Large intestine (tissue), 3 donors: ENCODE measurements at regions not wholly inside any gene's neighbourhood (a gene's known extent, or its start where the extent isn't known, plus 50 kb on each side); places are given as distances from the start of the nearest gene placed in this dataset.
"Not testable (repeated sequence)": the region's sequence is repeated elsewhere in the genome, so short reads cannot be mapped to it uniquely, and the experiment has no call there.

ENCODE experiments used
- DNase-seq, 2 donors: peaks; one replicate each; pipeline versions ENCODE4 v3.0.0 to v3.0.0-alpha.2; 2013
- H3K27ac ChIP-seq: one replicate; pipeline ENCODE4 v1.5.1; 2013; ENCODE audit warnings: low read length
- H3K27me3 ChIP-seq: 2 replicates; pipeline ENCODE4 v1.6.1; 2013; ENCODE audit warnings: low read length; ENCODE audit not compliant: control insufficient read depth, insufficient read depth
- H3K36me3 ChIP-seq: 2 replicates; pipeline ENCODE4 v1.6.1; 2013; ENCODE audit warnings: low read length; ENCODE audit not compliant: control insufficient read depth, insufficient read depth
- H3K4me1 ChIP-seq: one replicate; pipeline ENCODE4 v1.6.1; 2013; ENCODE audit warnings: low read length; ENCODE audit not compliant: control insufficient read depth, insufficient read depth
- H3K4me3 ChIP-seq: one replicate; pipeline ENCODE4 v1.5.1; 2013; ENCODE audit warnings: low read length
- H3K9me3 ChIP-seq: one replicate; pipeline ENCODE4 v1.6.1; 2013; ENCODE audit warnings: mild to moderate bottlenecking, low read depth, low read length, moderate library complexity; ENCODE audit not compliant: control insufficient read depth
- WGBS: methylation state at CpG from one replicate; pipeline ENCODE4 v1.1.5; 2013; ENCODE audit warnings: low lambda C conversion rate; ENCODE audit not compliant: insufficient coverage; 5-methylcytosine and 5-hydroxymethylcytosine counted together

- Histone ChIP-seq H3K9me3 (no peaks in the 10 kb centered on the region), H3K27ac (no peak overlapping the region), H3K27me3 (no peaks in the 10 kb centered on the region), H3K36me3 (no peaks in the 10 kb centered on the region), H3K4me1 (no peaks in the 10 kb centered on the region), H3K4me3 (no peak overlapping the region)
- no peak for DNase-seq
- WGBS, result no CpG with 5 or more reads among the region's 1 CpG
Observed at GRCh38 chr12:20155374-20155773, 213.0 kb upstream of the PDE3A start.

- not testable (repeated sequence) for H3K9me3 ChIP-seq, H3K36me3 ChIP-seq, DNase-seq, H3K4me1 ChIP-seq, H3K27ac ChIP-seq, H3K4me3 ChIP-seq, H3K27me3 ChIP-seq
- no CpG with 5 or more reads among the region's 4 CpGs for WGBS
Observed at GRCh38 chr12:20160899-20161298, 207.4 kb upstream of the PDE3A start.

- DNase-seq, result peak; percentile 52 to 78
- Histone ChIP-seq H3K36me3 (no peaks in the 10 kb centered on the region), H3K27ac (peak overlapping the region; percentile 6), H3K27me3 (no peaks in the 10 kb centered on the region), H3K9me3 (no peaks in the 10 kb centered on the region), H3K4me3 (no peak overlapping the region), H3K4me1 (peaks cover 8% of the 10 kb centered on the region)
- no CpG with 5 or more reads among the region's 9 CpGs for WGBS
Observed at GRCh38 chr12:20174528-20175175, 193.7 kb upstream of the PDE3A start.

- no peak overlapping the region for H3K4me3 ChIP-seq
- no peaks in the 10 kb centered on the region for H3K27me3 ChIP-seq
- WGBS, result 58% methylated on average over 3 of the region's 3 CpGs
- H3K27ac ChIP-seq, result no peak overlapping the region
- H3K9me3 ChIP-seq, result no peaks in the 10 kb centered on the region
- H3K4me1 ChIP-seq, result peaks cover 8% of the 10 kb centered on the region
- H3K36me3 ChIP-seq, result no peaks in the 10 kb centered on the region
- peak in 1 of 2 donors; percentile 41 for DNase-seq
Observed at GRCh38 chr12:20175704-20176388, 192.5 kb upstream of the PDE3A start.

DNA sequence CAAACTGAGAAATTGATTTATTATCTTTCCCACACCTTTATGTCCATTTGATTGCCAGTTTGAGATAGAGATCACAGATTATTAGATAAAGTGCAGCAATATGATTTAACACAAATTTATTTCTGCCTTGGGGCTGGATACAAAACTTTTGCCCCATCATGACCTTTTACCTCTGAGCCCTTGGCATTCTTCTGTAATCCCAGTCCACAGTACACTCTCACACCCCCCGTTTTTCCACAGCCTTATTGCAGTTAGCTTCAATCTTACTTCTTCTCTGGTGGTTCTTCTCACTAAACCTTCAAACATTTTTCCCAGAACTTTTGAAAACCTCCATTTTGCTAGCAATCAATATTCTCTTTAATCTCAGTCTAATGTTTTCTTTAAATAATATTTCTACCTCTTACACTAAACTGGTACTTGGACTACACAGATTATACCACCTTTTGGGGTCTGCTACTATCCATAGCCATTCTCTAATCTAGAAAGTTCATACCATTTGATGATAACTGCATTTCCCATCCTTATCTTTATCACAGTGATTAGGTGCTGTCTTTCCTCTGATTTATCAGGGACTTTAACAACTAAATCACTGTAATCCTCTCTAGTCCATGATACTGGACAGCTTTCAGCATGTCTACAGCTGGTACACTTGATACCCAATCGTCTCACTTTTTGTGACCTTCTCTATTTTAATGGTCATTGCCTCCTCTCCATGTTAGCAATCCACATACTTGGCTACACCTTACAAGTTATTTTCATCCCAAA is 186.7 kb upstream of the PDE3A start:
- no peak overlapping the region for H3K27ac ChIP-seq
- 20% methylated on average over 2 of the region's 2 CpGs for WGBS

GRCh38 chr12:20183563-20183962 is 184.8 kb upstream of the PDE3A start:
- H3K4me1 ChIP-seq, result peaks cover 19% of the 10 kb centered on the region
- H3K4me3 ChIP-seq, result no peak overlapping the region
- WGBS, result no CpG with 5 or more reads among the region's 1 CpG
- no peak overlapping the region for H3K27ac ChIP-seq
- H3K9me3 ChIP-seq, result no peaks in the 10 kb centered on the region
- H3K27me3 ChIP-seq, result no peaks in the 10 kb centered on the region
- no peaks in the 10 kb centered on the region for H3K36me3 ChIP-seq
- peak; percentile 40 to 57 for DNase-seq

More for the DNA sequence above, 186.7 kb upstream of the PDE3A start:
- DNase-seq, result no peak
- Histone ChIP-seq H3K4me3 (no peak overlapping the region), H3K4me1 (peaks cover 13% of the 10 kb centered on the region), H3K36me3 (no peaks in the 10 kb centered on the region), H3K27me3 (no peaks in the 10 kb centered on the region), H3K9me3 (no peaks in the 10 kb centered on the region)

- Histone ChIP-seq H3K36me3 (no peaks in the 10 kb centered on the region), H3K4me3 (no peak overlapping the region), H3K9me3 (no peaks in the 10 kb centered on the region), H3K4me1 (peaks cover 27% of the 10 kb centered on the region), H3K27ac (no peak overlapping the region), H3K27me3 (no peaks in the 10 kb centered on the region)
- DNase-seq, result no peak
- WGBS, result 71% methylated on average over 3 of the region's 4 CpGs
Observed at GRCh38 chr12:20184514-20184913, 183.8 kb upstream of the PDE3A start.

GRCh38 chr12:20187456-20187855 is 180.9 kb upstream of the PDE3A start:
- Histone ChIP-seq H3K4me3 (no peak overlapping the region), H3K4me1 (peaks cover 31% of the 10 kb centered on the region), H3K27ac (no peak overlapping the region), H3K36me3 (no peaks in the 10 kb centered on the region), H3K9me3 (no peaks in the 10 kb centered on the region), H3K27me3 (no peaks in the 10 kb centered on the region)
- no peak for DNase-seq
- WGBS, result 100% methylated on average over 2 of the region's 5 CpGs

GRCh38 chr12:20188930-20189653 is 179.2 kb upstream of the PDE3A start:
- no peak overlapping the region for H3K4me3 ChIP-seq
- no peaks in the 10 kb centered on the region for H3K27me3 ChIP-seq
- H3K27ac ChIP-seq, result no peak overlapping the region
- H3K9me3 ChIP-seq, result no peaks in the 10 kb centered on the region
- DNase-seq, result peak in 1 of 2 donors; percentile 22
- WGBS, result 43% methylated on average over 1 of the region's 5 CpGs
- H3K36me3 ChIP-seq, result no peaks in the 10 kb centered on the region
- H3K4me1 ChIP-seq, result peaks cover 21% of the 10 kb centered on the region

- no peaks in the 10 kb centered on the region for H3K27me3 ChIP-seq
- WGBS, result no CpG with 5 or more reads among the region's 2 CpGs
- H3K4me3 ChIP-seq, result no peak overlapping the region
- no peaks in the 10 kb centered on the region for H3K36me3 ChIP-seq
- no peaks in the 10 kb centered on the region for H3K9me3 ChIP-seq
- H3K27ac ChIP-seq, result no peak overlapping the region
- peaks cover 19% of the 10 kb centered on the region for H3K4me1 ChIP-seq
- no peak for DNase-seq
Observed at GRCh38 chr12:20189767-20190166, 178.6 kb upstream of the PDE3A start.
